GM19035 (cell line): ENCODE measurements at regions not wholly inside any gene's neighbourhood (a gene's known extent, or its start where the extent isn't known, plus 50 kb on each side); places are given as distances from the start of the nearest gene placed in this dataset.
A peak's percentile ranks its signal among the peaks of the same experiment; 100 is the strongest.

Source experiments
- ATAC-seq: cut with Tn5 transposase; IDR thresholded peaks from one replicate; pipeline ENCODE4 v1.9.1; 2021; ENCODE audit not compliant: unreplicated experiment

- no peak for ATAC-seq
Observed at GRCh38 chr3:107428051-107428858, 51.0 kb downstream of the CCDC54 start.

GRCh38 chr3:107429320-107430181, 52.3 kb downstream of the CCDC54 start:
- peak; percentile 61 for ATAC-seq

DNA sequence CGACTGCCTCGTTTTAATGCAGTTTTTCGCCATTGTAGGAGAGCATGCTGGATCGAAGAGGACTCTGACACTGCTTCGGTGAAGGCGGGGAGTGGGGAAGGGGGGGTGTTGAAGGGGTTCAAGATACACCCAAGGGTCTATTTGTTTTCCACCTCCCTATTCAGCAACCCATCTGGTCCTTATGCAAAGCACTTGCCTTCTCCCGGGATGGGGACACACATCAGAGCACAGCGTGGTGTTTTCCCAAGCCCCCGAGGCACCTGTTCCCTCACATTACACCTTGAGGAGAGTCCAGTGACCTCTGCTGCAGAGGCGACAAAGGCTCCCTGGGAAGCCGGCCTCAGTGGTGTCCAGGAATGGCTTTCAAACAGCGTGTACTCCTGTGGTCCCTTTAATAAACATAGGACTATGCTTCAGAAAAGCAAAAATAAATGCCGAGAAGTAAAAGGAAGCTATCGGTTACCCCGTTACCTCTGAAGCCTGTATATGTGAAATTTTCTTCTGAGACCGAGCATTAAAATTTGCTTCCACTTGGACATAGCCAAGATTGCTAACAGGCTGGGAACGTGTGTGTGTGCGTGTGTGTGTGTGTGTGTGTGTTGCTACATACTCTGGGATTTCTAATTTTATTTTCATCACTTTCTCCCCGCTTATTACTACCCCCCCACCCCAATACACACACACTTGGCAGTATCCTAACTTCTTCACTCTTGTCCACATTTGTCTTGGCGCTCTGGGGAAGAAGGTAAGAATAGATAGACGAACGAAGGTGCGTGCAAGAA, 53.2 kb downstream of the CCDC54 start:
- ATAC-seq: no peak

DNA sequence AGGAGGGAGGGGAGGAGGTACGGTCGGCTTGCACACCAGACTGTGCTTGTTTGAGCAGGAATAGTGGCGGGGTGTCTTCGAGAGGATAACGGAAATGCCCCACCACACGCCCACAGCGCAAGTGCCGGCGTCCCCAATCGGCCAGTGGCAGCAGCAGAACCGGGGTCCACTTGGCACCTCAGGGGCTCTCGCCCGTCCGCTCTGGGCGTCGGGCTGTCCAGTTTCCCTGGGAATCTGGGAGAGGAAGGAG, 53.7 kb downstream of the CCDC54 start:
- ATAC-seq: peak; percentile 32

DNA sequence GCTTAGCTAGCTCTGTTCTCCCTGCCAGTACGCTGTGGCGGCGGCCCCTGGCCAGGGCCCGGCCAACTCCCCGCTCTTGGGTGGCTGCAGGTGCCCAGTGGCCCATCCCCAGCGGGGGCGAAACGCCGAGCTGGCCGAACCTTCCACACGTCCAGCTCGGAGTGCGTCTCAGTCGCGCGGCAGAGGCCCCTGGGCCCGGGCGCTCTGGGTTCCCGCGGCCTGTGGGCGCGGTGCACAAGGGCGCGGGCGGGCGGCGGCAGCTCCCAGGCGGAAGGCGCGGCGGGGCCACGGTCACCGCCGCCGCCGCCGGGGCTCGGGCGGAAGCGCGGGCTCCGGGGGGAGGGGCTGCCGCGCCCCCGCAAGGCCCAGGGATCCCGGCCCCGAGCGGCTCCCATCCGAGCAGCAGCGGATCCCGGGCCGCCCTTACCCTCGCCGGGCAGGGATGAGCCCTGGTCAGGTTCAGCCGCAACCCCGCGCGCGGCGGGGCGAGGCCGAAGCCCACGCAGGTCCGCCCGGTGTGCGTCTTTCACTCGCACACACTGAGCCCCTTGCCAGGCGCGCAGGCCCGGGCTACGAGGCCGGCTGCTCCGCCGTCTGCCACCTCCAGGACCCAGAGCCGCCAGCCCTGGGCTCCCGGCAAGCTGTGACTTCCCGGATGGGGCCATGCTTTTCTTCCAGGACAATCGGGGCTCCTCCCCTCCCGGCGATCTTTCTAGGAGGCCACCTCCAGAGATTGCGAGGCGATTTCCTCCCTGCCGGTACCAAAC, 54.2 kb downstream of the CCDC54 start:
- peak; percentile 65 for ATAC-seq

- ATAC-seq: no peak
Observed at GRCh38 chr3:107432013-107432515, 54.8 kb downstream of the CCDC54 start.

GRCh38 chr3:107432646-107433045, 55.4 kb downstream of the CCDC54 start:
- no peak for ATAC-seq

DNA sequence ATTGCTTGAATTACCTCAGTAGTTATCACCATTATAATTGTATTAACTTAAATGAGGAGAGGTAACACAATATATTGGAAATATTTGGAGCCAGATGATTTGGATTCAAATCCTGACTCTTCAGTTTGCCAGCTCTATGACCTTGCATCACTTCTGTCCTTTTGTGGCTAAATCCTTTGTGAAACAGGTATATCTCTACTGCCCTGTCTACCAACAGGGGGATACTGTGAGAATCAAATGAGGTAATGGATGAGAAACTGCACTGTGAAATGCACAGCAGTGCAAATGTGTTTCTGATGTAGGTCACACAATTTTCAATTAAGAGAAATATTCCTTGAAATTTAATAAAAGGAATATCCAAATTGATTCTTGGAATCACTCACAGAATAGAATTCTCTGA, 58.8 kb downstream of the CCDC54 start:
- no peak for ATAC-seq

DNA sequence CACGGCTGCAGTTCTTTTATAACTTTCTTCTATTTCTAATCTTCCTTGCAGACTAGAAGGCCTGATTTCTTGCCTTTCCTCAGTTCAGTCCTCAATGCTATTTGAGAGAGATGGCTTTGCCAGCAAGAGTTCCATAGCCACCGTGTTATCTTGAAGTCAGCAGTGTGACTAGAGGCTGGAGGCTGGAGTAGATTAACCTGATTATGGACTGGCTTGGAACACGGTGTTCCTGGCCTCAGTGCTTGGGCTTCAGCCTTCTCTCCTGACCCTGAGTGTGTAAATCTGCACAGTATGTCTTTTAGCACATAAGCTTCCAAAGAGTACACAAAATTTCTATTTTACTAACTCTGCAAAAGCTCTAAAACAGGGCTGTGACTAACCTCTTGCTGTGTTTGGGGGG, 61.4 kb downstream of the CCDC54 start:
- ATAC-seq: no peak

DNA sequence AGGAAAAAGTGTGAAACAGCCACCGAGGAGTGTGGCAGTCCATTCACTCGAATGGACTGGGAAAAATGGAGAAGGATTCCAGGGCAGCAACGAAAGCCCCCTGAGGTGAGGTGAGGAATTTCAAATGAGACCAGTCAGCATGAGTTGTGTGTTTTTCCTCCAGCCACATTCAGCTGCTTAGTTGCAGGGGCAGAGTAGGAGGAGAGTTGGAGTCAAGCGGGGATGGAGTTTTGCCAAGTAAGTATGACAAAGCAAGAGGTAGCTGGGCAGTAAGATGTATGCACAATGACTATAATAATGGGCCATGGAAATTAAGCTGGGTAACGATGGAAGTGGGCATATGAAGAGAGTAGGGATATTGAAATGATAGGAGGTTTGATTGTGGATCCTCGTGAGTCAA, 64.4 kb downstream of the CCDC54 start:
- ATAC-seq: no peak

DNA sequence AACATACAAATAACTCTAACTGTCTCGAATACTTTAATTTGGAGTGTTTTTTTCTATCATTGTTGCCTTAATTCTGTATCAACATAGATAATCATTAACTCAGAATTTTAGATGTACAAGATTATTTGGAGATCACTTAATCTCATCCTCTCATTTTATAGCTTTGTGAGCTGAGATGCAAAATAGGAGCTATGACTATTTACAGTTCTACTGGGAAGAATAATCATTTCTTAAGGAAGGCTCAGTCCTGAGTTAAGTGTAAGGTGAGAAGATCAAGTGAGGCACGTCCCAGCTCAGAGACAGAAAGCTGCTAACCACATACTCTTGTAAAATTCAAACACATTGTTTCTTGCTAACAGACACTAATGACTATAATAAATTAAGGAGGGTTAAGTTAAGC, 66.2 kb downstream of the CCDC54 start:
- no peak for ATAC-seq

DNA sequence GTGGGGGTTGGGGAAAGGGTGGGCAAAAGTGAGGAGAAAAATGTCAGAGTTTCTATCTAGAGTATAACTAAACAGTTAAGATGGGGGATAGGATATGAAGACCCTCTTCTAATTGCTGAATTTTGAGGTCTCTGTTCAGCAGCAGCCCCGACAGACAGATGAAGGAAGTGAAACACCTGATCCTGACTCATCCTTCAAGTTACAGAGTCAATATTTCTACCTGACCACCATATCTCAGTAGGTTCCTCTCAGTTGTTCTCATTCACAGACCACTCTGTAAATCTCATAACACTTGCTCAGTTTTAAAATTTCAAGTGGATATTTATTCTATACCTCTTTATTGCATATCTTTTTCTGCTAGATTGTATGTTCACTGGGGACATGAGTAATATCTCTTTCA, 69.5 kb downstream of the CCDC54 start:
- ATAC-seq: no peak

DNA sequence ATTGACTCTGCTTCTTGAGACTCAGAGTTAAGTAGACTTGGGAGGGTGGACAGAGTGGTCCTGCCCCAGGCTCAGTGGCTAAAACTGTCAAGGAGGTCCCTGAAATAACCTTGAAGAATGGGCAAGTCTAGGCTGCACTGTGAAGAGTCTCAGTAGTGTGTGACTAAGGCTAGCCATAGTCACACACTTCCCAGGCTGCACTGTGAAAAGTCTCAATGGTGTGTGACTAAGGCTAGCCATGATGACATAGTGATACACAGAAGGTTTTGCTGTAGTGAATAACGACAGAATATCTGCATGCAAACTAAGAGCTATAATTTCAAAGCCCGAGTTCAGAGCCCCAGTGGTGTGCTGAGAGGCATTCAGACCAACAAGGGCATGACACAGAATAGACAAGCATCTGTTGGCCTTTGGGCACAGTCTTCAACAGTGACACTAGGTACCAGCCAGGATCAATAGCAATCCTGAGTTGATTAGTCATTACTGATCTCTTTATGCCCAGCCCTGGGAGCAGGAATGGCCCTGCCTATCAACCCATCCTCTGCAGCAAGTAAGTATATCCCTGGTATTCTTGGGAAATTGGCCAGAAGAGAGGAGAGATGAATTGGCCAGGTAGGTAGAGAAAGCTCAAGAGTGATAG, 72.4 kb upstream of the BBX start:
- no peak for ATAC-seq

- ATAC-seq: no peak
Observed at GRCh38 chr3:107452436-107452835, 70.3 kb upstream of the BBX start.

- ATAC-seq: no peak
Observed at GRCh38 chr3:107453504-107453903, 69.3 kb upstream of the BBX start.

DNA sequence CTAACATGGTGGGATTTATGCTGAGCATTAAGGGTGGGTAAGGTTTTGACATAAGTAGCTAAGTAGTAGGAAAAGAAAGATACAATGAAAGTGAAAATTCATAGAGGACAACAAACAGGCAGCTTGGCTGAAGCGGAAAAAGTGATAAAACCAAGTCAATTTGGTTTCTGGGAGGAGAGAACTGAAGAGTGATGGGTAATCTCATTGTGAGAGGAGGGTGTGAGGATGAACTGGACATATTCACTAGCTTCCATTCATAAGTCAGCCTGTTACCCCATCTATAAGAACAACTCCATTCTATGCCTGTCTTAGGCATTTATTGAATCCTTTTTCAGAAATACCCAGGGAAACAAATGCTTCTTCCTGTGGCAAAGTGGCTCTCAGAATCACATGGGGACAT, 67.1 kb upstream of the BBX start:
- ATAC-seq: no peak

GRCh38 chr3:107456501-107456900, 66.3 kb upstream of the BBX start:
- no peak for ATAC-seq

DNA sequence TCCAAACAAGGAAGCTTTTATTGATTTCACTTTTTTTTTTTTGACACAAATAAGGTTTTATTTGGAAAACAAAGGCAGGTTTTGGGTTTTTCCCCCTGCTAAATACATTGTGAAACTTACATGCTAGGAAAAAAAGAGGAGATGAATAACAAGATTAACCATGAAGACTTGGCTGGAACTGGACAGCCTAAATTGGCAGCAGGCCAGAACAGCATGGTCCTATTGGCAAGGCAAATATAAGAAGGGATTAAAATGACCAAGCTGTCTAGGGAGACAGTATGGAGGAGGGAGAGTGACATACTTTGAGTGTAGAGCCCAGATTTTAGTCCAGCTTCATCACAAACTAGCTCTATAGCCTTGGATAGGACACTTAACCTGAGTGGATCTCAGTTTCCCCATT, 63.9 kb upstream of the BBX start:
- ATAC-seq: no peak

DNA sequence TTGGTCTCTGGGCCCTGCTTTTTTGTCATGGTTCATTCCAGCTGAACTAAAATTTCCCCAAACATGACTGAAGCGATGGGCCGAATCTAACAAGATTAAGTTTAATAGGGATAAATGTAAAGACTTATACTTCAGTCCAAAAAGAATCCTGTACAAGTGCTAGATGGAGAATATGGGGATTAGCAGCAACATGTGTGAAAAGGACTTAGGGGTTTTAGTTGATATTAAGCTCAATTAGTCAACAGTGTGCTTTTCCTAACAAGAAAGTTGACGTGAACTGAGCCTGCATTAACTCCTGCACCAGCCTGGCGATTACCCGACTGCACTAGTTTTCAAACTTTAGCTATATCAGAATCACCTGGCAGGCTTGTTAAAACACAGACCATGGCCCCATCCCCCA, 61.0 kb upstream of the BBX start:
- ATAC-seq: no peak

GRCh38 chr3:107464037-107464436, 58.7 kb upstream of the BBX start:
- ATAC-seq: no peak
